IPS DF 4.7 (cell line): ENCODE measurements at regions not wholly inside any gene's neighbourhood (a gene's known extent, or its start where the extent isn't known, plus 50 kb on each side); places are given as distances from the start of the nearest gene placed in this dataset.
"Not testable (repeated sequence)": the region's sequence is repeated elsewhere in the genome, so short reads cannot be mapped to it uniquely, and the experiment has no call there.

Experiments used
- DNase-seq: peaks from one replicate; pipeline ENCODE4 v3.0.0-alpha.2; 2013; ENCODE audit warnings: low spot score; ENCODE audit errors: extremely low read depth

DNA sequence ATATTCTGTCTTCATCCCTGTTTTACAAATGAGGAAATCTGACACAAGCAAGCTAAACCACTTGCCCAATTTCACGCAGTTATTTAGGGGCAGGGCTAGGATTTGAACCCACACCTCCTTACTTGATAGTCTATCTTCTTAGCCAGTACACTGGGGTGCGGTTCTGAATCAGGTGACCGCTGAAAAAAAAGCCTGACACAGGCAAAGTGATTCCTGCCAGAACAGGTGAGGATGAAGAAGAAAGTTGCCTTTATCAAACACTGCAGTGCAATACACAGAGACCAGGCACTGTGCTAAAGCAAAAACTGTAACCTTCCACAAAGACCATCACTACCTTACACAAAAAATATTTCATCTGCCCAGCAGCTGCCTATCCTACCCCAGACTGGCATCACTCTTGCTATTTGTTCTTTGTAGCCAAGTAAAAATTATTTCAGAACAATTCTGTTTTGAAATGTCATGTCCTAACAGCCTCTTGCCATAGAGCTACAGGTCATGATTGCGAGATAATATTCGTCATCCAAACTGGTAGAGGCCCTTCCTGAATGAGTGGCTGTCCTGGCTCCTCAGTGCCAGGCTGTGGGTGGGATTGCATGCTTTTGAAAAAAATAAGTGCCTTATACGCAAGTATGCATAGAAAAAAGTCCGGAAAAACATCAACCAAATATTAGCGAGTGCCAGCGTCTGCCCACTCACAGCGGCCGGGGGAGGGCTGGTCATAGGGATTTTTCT is 142.3 kb upstream of the TPM1 start:
- DNase-seq = no peak

DNA sequence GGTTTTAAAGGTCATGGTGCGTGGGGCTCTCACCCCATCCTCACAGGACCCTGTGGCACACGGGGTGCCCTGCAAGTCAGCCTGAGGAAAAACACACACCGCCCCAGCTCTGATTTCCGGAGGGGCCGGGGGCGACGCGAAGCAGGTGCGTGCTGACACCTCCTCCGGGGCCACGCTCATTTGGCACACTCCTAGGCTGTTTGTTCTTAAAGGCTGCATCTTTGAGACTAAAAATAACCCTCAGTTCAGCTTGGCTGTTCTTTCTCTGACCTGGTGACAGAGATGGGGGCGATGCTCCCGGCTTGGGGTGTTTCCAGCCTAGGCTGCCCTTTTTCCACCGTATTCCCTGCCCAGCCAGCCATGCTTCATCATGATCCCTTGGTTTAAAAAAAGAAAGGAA is 141.5 kb upstream of the TPM1 start:
- no peak for DNase-seq

DNA sequence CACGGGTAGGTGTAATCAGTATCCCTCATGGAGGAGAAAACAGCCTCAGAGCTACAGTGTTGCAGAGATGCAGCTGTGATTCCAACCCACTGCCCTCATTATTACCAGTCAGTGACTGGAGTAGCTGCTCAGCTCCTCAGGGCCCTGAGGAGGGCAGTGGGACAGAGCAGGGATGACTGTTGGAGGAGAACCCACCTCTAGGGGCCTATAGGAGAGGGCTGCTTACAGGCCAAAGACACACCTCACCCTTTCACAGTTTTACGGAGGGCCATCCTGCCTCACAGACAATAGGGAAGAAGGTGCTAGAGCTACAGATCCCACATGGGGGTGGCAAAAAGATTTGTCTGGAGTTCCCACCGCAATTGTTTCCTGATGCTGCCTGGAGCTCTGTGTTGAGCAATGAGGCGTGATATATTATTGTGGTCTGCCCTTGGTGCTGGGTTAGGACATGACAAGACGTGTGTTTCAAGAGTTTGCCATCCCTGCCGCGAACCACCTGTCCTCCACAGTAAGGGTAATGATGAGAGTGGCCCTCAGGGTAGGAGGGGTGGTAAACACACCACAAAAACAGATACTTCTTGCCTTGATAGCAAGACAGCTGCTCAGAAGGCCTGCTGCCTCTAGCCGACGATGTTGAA is 140.5 kb upstream of the TPM1 start:
- no peak for DNase-seq

DNA sequence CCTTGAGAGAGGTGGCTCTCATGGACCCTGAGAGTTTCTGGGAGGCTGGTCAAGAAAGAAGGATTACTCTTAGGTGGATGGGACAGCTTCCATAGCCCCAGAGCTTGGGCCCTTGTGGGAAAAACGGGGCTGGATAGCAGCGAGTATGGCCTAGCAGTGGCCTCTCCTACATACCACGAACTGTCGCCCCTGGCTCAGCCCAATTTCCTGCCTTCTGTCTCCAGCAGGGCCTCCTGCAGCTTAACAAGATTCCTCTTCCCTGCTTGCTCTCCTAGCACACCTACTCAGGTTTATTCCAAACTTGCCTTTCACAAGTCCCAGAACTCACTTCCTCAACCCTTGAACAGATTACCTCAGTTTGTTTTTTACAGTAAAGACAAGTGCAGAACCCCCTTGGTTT is 139.7 kb upstream of the TPM1 start:
- no peak for DNase-seq

DNA sequence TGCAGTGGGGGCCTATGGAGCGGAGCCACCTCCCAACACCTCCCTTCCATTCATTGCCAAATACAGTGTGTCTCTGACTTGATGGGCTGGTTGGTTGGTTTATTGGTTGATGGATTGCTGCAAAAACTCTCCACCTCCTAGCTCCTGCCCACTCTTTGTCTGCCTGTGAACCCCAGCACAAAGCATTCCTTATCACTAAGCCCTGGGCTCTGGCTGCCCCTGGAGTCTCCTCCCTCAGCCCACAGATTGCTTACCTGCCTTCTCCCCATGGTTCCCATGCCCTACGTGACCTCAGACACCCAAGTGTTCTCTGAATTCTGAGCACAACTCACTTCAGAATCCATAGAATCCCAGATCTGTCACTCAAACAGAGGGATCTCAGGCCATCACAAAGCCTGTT is 139.1 kb upstream of the TPM1 start:
- DNase-seq = no peak

DNA sequence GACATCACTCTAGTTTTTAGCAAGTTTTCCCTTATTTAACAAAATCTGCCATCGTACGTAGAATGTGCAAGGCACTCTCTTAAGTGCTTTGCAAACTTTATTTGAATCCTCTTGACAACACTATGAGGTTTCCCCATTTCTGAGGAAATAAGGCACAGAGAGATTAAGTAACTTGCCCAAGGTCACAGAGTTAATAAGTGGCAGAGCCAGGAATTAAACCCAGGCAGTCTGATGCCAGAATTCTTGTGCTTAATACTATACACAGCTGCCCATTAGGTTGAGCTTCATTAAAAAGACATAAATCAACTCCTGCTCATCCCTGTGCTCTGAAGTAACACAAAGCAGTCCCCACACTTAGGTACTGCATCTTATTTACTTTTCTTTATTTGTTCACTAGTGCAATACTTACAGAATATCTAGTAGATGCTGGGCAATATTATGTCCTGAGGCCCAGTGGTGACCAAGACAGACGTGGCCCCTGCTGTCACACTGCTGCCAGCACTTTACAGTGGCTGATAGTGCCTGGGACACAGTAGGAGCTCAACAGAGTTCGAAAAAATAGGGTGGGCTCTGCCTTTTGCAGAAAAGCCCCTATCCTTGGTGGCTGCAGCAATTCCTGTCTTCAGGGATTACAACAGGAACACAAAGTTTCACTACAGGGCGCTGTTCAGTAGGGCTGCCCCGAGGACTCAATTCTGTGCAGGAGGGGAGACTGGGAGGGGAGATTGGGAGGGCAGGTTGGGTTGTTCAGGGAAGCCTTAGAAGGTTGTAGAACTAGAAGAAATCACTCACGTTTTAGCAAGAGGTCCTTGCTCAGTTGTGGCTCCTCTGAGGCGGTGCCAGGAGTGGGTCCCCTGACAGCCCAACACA is 138.3 kb upstream of the TPM1 start:
- DNase-seq = no peak

DNA sequence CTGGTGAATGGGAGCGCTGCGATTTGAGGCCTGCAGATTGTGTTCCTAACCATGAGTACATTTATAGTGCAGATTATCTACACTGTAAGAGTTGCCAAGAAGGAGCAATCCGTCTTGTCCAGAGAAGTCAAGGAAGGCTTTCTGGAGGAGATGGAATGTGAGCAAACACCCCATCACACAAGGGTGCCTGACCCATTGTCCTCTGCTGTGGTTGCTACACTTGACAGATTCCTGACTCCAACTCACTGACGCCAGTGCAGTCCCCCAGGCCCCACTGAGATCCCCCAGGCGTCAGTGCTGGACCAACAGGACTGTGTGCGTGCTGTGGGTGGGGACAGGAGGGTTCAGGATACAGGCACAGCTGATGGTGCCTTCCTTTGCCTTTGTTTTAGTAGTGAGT is 135.9 kb upstream of the TPM1 start:
- DNase-seq = no peak

DNA sequence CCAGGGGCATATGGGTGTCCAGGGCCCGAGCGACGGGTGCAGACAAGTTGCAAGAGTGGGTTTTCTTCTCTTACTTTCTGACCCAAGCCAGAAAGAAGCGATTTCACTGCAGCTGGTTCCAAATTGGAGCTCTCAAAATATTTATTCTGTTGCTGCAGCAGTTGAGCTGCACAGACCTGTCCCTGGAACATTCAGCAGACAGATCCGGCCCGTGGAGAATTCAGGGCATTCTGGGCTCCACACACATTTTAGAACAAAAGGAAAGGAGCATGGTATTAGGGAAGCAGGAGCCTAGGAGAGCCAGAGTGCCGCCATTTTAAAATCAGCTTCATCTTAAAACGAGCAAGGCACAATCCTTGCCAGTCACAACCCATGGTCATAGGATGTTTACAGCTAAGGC is 135.3 kb upstream of the TPM1 start:
- DNase-seq = no peak

DNA sequence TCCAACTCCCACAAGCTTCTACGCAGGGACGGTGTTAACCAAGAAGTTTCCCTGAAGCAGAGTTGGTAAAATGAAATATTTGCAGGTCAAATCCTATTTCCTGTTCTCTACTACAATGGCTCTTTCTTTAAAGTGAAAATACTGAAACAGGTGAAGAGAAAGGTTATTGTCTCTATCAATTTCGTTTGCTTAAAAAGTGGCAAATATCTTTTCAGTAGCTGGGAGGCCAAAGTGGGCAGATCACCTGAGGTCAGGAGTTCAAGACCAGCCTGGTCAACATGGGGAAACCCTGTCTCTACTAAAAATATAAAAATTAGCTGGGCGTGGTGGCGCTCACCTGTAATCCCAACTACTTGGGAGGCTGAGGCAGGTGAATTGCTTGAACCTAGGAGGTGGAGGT is 134.2 kb upstream of the TPM1 start:
- DNase-seq = not testable (repeated sequence)

DNA sequence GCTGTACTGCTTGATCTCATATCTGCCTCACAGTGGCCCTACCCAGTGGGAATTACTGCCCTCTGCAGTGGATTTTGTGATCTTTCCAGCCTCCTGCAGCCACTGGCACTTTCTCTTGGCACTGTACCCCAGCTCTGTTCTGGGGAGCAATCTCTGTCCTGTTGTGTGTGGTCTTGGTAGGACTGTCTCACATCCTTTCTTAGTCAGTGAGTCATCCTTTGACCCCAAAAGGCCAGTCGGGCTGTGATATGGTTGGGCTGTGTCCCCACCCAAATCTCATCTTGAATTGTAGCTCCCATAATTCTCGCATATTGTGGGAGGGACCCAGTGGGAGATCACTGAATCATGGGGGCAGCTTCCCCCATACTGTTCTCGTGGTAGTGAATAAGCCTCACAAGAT is 133.3 kb upstream of the TPM1 start:
- no peak for DNase-seq

DNA sequence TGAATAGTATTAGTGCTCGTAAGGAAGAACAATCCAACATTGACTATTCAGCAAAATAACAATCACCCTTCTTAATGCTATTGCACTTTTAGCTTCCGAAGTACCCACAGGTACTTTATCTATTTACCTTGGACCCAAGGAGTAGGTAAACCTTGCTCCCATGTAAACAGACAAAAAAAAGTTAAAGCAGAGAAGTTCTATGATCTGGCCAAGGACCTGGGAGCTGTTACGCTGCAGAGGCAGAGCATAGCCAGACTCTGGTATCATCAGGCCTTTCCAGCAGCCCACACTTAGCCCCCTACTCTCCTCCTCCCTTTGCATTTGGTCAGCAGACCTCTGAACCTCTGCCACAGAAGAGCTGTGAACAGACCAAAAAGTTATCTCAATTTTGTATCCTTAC is 130.3 kb upstream of the TPM1 start:
- no peak for DNase-seq

DNA sequence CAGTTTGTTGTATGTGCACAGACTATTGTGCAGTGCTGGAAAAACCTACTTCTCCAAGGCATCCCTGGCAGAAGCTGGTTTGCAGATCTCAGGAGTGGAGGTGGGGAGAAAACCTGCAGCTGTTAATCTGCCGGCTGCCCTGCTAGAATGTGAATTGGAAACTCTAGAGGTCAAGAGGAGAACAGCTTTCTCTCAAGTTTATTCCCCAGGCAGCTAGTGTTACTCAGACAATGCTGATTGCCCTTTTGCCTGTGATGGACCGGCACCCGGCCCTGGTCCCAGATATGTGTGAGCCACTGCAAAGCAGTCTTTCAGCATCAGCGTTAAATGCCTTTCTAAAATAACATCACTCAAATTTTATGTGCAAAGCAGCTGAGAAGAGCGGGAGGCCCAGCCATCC is 129.7 kb upstream of the TPM1 start:
- no peak for DNase-seq

DNA sequence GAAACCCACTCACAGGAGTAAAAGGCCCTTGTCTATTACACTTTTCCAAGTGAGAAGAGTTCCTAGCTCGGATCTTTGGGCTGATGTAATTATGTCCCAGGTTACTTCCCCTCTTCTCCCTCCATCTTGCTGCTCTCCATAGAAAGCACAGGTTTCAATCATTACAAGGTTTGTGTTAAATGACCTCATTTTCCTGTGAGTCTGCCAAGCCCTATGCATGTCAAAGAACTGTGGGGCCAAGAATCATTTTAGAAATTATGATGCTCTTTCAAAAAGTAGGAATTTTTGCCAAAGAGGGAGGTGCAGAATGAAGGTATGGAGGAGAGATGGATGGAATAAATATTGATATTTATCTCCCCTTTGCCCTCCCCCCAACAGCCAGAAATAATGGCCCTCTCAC is 129.3 kb upstream of the TPM1 start:
- DNase-seq = no peak

DNA sequence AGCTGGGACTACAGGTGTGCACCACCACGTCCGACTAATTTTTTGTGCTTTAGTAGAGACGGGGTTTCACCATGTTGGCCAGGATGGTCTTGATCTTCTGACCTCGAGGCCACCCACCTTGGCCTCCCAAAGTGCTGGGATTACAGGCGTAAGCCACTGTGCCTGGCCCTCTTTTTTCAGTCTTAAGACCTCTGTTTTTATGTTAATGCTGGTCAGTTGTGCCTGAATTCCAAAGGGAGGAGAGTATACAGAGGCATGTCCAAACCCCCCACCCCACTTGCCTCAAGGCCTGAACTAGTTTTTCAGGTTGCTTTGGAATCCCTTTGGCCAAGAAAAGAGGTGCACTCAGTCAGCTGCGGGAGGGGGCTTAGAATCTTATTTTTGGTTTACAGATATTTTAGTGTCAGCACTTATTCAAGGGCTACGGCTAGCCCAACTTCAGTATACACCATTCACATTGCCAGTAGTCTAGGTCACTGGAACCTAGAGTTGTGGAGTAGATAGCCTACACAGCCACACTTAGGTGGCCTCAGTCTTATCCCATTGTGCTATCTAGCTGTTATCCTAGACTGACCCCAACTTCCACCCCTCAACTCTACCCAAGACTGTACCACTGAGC is 128.0 kb upstream of the TPM1 start:
- DNase-seq = no peak

DNA sequence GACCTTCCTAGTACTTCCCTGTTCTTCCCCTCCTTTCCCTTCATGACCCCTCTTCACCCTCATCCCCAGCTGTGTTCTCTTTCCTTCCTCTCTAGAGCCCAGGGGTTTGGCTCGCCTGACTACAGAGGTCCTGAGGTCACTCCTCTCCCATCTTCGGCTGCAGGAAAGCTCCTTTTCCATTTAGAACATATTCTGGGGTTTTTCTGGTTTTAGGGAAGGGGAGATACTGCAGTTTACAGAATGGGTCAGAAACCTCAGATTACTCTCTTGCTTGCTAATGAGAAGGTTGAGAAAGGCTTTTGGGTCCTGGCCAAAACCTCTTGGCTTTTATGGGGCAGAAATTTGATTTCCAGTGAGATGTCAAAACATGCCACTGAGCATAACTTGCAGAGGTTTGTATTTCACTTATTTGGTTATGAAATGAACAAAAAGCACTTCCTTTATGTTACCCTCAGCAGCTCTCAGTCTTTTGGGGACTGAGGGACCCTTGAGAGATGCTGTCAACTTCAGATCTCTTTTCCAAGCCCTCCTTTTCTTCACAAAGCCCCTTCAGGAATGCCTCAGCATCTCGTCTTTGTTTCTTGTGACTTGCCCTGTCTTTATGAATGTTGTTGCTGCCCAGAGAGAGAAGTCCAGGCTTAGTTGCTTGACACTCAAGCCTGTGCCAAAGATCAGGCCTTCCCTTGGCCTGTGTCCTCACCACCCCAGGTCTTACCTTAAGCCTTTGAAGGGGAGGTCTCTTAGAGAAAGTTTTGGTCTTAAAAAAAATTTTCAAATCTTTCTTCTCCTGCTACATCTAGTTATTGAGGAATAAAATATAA is 121.7 kb upstream of the TPM1 start:
- DNase-seq = no peak

DNA sequence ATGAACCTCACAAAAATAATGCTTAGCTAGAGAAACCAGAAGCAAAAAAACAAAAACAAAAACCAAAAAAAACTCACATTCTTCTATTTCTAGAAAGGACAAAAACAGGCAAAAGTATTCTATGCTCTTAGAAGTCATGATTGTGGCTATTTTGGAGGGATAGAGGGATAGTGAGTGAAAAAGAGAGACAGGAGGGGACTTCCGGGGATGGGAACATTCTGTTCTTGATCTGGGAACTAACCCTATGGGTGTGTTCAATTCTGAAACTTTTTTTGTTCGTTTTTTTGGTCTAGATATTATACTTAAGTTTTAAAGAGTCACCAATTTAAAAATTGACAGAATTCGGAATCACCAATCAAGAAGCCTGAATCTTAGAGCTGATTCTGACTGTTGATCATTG is 120.0 kb upstream of the TPM1 start:
- DNase-seq = no peak

DNA sequence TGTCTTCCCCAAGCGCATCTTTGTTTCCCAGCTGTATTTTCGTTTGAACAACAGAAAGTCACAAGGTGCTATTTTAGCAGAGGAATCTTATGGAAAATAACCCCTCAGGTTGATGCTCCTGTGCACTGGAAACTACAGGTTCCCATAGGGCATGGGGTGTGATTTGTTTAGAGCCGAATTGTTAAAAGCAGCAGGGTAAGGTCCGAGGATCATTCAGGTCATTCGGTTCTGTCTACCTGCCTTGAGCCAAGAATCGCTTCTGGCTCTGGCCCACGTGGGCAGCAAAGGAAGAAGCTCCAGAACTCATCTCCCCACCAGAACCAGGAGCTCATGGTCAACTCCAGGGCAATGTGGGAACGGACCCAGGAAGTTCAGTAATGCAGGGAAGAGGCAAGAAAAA is 116.7 kb upstream of the TPM1 start:
- DNase-seq = no peak

DNA sequence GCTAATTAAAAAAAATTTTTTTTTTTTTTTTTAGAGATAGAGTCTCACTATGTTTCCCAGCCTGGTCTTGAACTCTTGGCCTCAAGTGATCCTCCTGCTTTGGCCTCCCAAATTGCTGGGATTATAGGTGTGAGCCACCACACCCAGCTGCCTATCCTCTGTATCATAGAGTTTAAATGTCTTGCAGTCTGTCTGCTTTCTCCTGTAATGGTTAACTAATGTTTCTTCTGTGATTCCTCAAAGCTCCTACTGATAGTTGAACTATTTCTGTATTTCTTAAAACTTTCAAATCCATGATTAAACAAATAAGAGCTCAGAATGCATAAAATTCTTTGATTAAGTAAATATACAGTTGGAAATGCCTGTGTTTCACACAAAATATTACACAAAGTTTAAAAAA is 115.4 kb upstream of the TPM1 start:
- DNase-seq = no peak

DNA sequence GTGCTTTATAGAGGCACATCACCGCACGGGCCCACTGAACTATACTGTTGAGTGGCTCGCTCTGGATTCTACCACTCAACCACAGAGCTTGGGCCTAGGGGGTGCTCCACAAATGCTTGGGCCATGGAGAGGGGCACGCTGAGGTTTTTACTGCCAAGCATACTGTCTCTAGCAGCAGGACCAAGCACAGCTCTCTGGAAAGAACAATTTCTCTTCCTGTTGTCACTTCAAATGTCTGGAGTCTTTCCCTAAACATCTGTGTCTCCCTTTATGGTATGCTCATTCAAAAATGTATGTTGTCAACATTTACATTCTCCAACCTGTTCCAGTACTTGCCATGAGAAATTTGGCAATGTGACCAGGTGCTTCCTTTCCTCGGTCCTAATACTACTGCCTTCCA is 114.7 kb upstream of the TPM1 start:
- DNase-seq = no peak

DNA sequence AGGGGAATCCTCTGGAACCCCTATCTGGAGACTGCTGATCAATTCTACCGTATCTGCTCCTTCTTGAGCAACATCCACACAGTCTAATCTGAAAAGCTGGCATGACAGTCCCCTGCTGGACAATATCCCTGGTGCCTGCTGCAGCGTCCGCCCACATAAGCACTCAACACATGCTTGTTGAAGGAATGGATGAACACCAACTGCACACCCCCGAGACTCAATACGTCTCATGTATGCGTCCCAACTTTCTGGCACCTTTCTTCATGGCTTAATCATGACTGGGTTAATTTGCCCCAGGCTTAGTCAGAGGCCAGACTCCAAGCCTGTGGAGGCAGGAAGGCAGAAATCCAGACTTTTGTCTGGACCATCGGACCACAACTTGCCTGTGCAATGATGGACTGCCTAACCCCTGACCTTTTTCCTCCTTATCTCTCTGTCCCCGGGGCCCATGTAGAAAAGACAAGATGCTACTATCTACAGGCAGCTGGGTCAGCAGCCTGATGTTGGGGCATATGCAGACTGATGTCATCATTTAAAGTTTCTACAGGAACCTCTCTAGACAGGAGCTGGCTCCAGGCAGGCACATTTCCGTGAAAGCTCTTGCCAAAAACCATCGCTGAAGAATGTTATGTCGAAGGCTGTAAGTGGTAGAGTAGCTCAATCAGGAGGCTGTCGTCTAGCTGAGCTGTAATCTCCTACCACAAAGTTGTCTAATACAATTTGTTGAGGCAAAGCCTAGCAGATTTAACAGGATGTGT is 114.1 kb upstream of the TPM1 start:
- DNase-seq = no peak

DNA sequence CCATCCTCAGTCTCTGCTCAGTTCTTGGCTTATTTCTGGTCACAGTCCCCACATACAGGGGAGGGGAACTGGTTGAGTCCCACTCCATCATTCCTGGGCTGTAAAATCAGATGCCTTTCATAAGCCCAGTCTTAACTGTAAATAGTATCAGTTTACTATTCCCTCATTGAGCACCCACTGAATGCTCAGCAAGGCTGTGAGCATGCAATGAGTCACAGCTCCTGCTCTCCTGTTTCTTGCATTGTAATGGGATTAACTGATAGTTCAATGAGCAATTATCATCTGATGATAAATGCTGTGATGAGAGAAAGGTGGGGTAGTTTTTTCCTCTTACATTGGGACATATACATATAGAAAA is 113.6 kb upstream of the TPM1 start:
- DNase-seq = no peak
